ENCODE measurements at regions not wholly inside any gene's neighbourhood (a gene's known extent, or its start where the extent isn't known, plus 50 kb on each side); places are given as distances from the start of the nearest gene placed in this dataset.

- TF ChIP-seq, protein P1, sequence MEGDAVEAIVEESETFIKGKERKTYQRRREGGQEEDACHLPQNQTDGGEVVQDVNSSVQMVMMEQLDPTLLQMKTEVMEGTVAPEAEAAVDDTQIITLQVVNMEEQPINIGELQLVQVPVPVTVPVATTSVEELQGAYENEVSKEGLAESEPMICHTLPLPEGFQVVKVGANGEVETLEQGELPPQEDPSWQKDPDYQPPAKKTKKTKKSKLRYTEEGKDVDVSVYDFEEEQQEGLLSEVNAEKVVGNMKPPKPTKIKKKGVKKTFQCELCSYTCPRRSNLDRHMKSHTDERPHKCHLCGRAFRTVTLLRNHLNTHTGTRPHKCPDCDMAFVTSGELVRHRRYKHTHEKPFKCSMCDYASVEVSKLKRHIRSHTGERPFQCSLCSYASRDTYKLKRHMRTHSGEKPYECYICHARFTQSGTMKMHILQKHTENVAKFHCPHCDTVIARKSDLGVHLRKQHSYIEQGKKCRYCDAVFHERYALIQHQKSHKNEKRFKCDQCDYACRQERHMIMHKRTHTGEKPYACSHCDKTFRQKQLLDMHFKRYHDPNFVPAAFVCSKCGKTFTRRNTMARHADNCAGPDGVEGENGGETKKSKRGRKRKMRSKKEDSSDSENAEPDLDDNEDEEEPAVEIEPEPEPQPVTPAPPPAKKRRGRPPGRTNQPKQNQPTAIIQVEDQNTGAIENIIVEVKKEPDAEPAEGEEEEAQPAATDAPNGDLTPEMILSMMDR (conservative IDR thresholded peaks at IDR 0.05): no peak
- no peak for TF ChIP-seq ZFX (IDR thresholded peaks at IDR 0.05)
Observed at GRCh38 chr5:98637557-98637956, 135.9 kb upstream of the RGMB start.

All from C4-2B (cell line).